GM19351 (cell line): ENCODE measurements at regions not wholly inside any gene's neighbourhood (a gene's known extent, or its start where the extent isn't known, plus 50 kb on each side); places are given as distances from the start of the nearest gene placed in this dataset.

Source experiments
- ATAC-seq: cut with Tn5 transposase; IDR thresholded peaks from one replicate; pipeline ENCODE4 v1.9.1; 2021; ENCODE audit warnings: mild to moderate bottlenecking, moderate library complexity; ENCODE audit not compliant: unreplicated experiment

GRCh38 chr16:86791287-86792035 lies 213.1 kb downstream of the FOXL1 start:
- no peak for ATAC-seq

GRCh38 chr16:86794216-86794864 lies 216.0 kb downstream of the FOXL1 start:
- no peak for ATAC-seq

GRCh38 chr16:86797700-86798099 lies 219.4 kb downstream of the FOXL1 start:
- no peak for ATAC-seq

GRCh38 chr16:86798247-86799041 lies 220.1 kb downstream of the FOXL1 start:
- no peak for ATAC-seq

- no peak for ATAC-seq
Observed at GRCh38 chr16:86799367-86799766, 221.0 kb downstream of the FOXL1 start.

- ATAC-seq, result no peak
Observed at GRCh38 chr16:86800894-86801293, 222.5 kb downstream of the FOXL1 start.

- no peak for ATAC-seq
Observed at GRCh38 chr16:86802013-86802412, 223.7 kb downstream of the FOXL1 start.

GRCh38 chr16:86805188-86805587 lies 226.8 kb downstream of the FOXL1 start:
- no peak for ATAC-seq

- ATAC-seq, result no peak
Observed at GRCh38 chr16:86806181-86806837, 228.0 kb downstream of the FOXL1 start.

- no peak for ATAC-seq
Observed at GRCh38 chr16:86806838-86807351, 228.5 kb downstream of the FOXL1 start.

- ATAC-seq, result no peak
Observed at GRCh38 chr16:86808863-86809444, 230.6 kb downstream of the FOXL1 start.

- no peak for ATAC-seq
Observed at GRCh38 chr16:86809458-86809955, 231.2 kb downstream of the FOXL1 start.

- ATAC-seq, result no peak
Observed at GRCh38 chr16:86810062-86810461, 231.7 kb downstream of the FOXL1 start.

GRCh38 chr16:86812363-86812970 lies 234.1 kb downstream of the FOXL1 start:
- ATAC-seq, result no peak

GRCh38 chr16:86814256-86814655 lies 235.9 kb downstream of the FOXL1 start:
- ATAC-seq, result no peak

- no peak for ATAC-seq
Observed at GRCh38 chr16:86816930-86817625, 238.7 kb downstream of the FOXL1 start.

GRCh38 chr16:86818671-86819532 lies 240.6 kb downstream of the FOXL1 start:
- ATAC-seq, result no peak

GRCh38 chr16:86819533-86819892 lies 241.2 kb downstream of the FOXL1 start:
- no peak for ATAC-seq

- ATAC-seq, result no peak
Observed at GRCh38 chr16:86821895-86822294, 243.5 kb downstream of the FOXL1 start.
